ENCODE measurements at regions not wholly inside any gene's neighbourhood (a gene's known extent, or its start where the extent isn't known, plus 50 kb on each side); places are given as distances from the start of the nearest gene placed in this dataset.

DNA sequence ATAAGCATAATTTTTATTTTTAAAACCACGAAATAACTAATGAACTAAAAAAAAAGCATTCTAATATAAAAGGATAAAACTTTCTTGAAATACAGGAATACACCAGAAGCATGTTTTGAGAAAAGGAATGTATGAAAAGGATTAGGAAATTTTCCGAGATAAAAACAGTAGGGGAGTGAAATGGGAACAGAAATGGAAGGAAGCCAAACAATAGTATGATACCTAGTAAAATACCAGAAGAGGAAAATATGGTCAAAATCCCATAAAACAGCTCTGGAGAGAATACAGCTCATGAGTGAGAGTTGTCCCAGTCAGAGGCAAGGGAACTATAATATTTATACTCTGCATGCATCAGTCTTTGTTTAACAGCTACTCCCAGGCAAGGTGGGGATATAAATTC, 1016.2 kb downstream of the SLC6A15 start:
- TF ChIP-seq, protein P1, sequence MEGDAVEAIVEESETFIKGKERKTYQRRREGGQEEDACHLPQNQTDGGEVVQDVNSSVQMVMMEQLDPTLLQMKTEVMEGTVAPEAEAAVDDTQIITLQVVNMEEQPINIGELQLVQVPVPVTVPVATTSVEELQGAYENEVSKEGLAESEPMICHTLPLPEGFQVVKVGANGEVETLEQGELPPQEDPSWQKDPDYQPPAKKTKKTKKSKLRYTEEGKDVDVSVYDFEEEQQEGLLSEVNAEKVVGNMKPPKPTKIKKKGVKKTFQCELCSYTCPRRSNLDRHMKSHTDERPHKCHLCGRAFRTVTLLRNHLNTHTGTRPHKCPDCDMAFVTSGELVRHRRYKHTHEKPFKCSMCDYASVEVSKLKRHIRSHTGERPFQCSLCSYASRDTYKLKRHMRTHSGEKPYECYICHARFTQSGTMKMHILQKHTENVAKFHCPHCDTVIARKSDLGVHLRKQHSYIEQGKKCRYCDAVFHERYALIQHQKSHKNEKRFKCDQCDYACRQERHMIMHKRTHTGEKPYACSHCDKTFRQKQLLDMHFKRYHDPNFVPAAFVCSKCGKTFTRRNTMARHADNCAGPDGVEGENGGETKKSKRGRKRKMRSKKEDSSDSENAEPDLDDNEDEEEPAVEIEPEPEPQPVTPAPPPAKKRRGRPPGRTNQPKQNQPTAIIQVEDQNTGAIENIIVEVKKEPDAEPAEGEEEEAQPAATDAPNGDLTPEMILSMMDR (IDR thresholded peaks at IDR 0.05; ENCODE audit: low read depth, low read length, missing input control), result no peak
- TF ChIP-seq, protein P2, sequence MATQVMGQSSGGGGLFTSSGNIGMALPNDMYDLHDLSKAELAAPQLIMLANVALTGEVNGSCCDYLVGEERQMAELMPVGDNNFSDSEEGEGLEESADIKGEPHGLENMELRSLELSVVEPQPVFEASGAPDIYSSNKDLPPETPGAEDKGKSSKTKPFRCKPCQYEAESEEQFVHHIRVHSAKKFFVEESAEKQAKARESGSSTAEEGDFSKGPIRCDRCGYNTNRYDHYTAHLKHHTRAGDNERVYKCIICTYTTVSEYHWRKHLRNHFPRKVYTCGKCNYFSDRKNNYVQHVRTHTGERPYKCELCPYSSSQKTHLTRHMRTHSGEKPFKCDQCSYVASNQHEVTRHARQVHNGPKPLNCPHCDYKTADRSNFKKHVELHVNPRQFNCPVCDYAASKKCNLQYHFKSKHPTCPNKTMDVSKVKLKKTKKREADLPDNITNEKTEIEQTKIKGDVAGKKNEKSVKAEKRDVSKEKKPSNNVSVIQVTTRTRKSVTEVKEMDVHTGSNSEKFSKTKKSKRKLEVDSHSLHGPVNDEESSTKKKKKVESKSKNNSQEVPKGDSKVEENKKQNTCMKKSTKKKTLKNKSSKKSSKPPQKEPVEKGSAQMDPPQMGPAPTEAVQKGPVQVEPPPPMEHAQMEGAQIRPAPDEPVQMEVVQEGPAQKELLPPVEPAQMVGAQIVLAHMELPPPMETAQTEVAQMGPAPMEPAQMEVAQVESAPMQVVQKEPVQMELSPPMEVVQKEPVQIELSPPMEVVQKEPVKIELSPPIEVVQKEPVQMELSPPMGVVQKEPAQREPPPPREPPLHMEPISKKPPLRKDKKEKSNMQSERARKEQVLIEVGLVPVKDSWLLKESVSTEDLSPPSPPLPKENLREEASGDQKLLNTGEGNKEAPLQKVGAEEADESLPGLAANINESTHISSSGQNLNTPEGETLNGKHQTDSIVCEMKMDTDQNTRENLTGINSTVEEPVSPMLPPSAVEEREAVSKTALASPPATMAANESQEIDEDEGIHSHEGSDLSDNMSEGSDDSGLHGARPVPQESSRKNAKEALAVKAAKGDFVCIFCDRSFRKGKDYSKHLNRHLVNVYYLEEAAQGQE (IDR thresholded peaks at IDR 0.05), result no peak
- TF ChIP-seq, protein P3, sequence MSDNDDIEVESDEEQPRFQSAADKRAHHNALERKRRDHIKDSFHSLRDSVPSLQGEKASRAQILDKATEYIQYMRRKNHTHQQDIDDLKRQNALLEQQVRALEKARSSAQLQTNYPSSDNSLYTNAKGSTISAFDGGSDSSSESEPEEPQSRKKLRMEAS (IDR thresholded peaks at IDR 0.05), result no peak
- TF ChIP-seq JUND (IDR thresholded peaks at IDR 0.05) (no peak), RAD21 (IDR thresholded peaks at IDR 0.05) (no peak), SP1 (IDR thresholded peaks at IDR 0.05) (no peak), GABPA (IDR thresholded peaks at IDR 0.05 in 1 of 2, conservative IDR thresholded peaks at IDR 0.05 in 1 of 2) (no peak), FOXA1 (IDR thresholded peaks at IDR 0.05) (no peak), YY1 (IDR thresholded peaks at IDR 0.05) (no peak), RXRA (IDR thresholded peaks at IDR 0.05) (no peak), EGR1 (IDR thresholded peaks at IDR 0.05; ENCODE audit: low read depth in 2 of 2) (no peak), TAF1 (conservative IDR thresholded peaks at IDR 0.05) (no peak)
- TF ChIP-seq, protein P4, sequence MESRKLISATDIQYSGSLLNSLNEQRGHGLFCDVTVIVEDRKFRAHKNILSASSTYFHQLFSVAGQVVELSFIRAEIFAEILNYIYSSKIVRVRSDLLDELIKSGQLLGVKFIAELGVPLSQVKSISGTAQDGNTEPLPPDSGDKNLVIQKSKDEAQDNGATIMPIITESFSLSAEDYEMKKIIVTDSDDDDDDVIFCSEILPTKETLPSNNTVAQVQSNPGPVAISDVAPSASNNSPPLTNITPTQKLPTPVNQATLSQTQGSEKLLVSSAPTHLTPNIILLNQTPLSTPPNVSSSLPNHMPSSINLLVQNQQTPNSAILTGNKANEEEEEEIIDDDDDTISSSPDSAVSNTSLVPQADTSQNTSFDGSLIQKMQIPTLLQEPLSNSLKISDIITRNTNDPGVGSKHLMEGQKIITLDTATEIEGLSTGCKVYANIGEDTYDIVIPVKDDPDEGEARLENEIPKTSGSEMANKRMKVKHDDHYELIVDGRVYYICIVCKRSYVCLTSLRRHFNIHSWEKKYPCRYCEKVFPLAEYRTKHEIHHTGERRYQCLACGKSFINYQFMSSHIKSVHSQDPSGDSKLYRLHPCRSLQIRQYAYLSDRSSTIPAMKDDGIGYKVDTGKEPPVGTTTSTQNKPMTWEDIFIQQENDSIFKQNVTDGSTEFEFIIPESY (IDR thresholded peaks at IDR 0.05), result no peak
